HG02759 (cell line): ENCODE measurements at regions not wholly inside any gene's neighbourhood (a gene's known extent, or its start where the extent isn't known, plus 50 kb on each side); places are given as distances from the start of the nearest gene placed in this dataset.
"Not testable (repeated sequence)": the region's sequence is repeated elsewhere in the genome, so short reads cannot be mapped to it uniquely, and the experiment has no call there.

ENCODE experiments used
- ATAC-seq: cut with Tn5 transposase; IDR thresholded peaks from one replicate; pipeline ENCODE4 v1.9.1; 2021; ENCODE audit warnings: mild to moderate bottlenecking, moderate library complexity; ENCODE audit not compliant: unreplicated experiment

DNA sequence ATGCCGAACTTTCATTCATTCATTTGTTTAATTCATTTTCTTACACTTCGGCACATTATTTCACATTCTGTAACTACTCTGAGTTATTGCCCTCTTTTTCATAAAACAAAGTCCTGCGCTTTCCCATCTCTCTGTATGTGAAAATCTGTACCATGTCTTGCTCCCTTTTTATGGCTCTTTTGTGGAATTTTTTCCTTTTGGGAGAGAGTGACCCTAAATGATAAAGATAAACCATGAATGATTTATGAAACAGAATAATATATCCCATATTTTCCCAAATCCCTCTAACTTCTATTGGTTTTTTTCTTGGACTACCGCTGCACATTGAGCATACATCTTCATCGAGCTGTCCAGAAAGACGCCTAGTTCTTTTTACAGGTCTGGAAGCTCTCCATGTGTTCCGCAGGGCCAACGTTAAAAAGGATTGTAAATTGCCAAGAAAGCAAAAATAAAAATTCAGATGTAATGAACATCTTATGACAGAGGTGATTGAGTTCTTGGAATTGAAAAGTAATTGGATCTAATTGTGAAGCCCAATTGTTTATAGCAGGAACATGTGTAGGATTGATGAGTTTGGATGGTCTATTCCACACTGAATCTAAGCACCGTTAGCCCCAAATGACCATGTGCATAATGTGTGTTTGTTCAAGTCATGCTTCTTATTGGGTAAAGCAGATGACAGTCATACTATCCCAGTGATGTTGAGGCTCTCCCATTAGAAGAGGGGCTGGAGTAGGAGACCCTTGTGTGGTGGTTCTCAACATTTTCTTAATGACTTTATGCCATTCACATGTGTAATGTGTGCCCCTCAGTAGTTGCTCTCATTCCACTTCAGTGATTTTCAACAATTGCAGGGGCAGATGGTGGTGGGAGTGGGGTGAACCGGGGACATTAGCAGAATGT lies 378.9 kb downstream of the DLEU7 start:
- no peak for ATAC-seq

DNA sequence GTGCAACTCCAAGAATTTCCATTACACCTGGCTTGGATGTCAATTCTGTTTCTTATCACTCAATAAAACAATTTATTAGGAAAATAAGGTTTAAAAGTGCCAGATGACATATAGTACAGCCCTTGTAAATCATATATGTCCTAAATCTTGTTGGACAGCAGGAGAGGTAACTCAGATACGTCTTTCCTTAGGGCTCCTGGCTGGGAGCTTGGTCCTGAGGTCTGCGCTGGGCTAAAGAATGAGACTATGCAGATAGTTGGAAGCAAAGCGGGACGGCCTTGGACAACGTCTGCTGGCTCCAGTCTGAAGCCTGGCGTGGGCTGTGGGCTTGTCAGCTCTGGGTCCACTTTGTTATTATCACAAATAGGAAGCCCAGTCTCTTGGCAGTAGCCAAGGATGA lies 377.0 kb downstream of the DLEU7 start:
- no peak for ATAC-seq

DNA sequence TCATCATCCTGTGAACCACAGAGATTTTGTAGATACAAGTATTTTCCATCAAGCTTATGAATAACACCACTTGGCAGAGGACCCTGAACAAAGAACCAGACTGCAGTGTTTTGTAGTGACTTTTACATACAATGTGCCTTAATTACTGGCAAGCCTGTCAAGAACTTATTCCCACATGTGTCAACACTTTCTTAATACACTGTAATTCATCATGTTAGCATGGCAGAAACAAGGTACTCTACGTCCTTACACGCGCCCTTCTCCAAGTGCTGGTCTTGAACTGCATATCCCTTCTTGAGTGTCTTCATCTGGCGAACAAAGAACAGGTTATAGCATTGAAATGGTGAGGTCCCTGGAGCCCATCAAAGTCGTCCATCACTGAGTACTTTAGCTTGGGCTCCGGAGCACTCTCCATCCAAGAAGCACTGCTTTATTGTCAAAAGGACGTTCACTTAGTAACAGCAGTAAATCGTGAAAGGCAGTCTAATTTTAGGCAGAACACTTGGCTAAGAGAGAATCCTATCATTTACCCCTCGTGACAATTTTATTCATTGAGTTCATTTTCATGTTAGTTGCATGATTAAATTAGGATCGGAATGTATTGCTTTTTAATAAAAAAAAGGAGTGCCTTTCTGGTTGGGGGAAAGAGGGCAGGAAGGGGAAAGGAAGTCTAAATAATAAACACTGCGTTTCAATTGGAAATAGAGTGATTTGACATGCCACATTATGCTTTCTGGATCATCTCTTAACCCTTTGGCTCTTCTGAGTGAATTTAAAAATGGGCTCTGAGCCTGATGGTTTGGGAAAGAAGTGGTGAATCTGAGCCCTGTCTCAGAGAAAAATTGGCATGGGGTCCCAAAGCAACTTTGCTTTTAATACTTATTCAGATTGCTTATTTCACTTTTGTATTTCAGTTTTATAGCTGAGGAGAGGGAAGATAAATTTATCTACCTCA lies 376.1 kb downstream of the DLEU7 start:
- no peak for ATAC-seq

DNA sequence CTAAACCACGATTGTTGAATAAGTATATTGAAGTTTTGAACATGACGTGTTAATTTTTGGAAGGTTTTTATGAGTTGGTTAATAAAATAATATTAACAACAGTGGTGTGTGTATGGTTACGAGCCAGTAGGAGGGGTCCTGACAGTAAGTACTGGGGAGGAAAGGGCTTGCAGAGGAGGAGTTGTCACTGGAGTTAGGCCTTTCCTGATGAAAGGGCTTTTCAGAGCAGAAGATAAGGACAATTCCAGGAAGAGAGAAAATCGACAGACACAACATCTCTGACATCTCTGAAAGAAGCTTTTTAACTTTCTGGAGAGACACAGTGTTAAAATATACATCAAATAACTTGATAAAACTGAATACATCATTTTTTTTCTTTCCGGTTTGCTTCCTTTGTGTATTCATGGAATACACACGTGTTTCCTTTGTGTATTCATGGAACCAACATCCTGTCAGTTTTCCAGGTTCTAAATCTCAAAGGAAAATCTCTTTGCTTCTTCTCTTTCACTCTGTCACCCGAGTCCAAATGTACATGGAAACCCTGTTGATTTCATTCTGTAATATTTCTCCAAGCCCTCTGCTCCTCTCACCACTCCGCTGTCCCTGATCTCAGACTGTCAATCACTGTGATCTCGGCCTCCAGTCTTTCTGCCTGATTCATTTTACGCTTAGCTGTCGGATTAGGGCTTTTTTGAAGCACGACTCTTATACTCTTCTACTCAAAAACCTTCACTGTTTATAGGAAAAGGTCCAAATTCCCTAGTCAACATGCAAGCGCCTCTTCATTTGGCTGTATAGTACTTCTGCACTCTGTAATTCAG lies 374.4 kb downstream of the DLEU7 start:
- no peak for ATAC-seq

DNA sequence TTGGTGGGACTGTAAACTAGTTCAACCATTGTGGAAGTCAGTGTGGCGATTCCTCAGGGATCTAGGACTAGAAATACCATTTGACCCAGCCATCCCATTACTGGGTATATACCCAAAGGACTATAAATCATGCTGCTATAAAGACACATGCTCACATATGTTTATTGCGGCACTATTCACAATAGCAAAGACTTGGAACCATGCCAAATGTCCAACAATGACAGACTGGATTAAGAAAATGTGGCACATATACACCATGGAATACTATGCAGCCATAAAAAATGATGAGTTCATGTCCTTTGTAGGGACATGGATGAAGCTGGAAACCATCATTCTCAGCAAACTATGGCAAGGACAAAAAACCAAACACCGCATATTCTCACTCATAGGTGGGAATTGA lies 370.4 kb downstream of the DLEU7 start:
- ATAC-seq: not testable (repeated sequence)

DNA sequence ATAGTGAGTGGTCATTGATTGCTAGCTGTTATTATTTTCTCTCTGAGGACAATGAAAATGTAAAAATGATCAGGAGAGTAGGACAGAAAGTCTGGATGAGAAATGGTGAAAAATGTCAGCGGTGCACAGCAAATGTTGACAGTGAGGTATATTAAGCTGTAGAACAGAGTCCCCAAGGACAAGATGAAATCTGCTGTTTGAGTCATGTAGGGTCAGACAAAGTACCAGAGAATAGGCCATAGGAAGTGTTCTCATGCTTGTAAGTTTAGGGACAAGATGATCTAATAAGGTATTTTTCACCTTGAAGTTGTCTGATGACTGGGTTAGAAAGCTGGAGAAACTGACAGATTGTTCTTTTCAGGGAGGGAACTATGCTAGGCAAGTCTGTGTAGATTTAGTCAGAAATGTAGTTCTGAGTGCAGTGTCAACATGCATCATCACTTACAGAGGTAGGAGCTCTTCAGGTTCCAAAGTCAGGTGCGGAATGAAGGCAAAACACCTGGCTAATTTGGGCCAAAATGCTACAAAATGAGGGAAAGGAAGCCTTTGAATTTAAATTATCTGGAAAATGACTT lies 369.3 kb downstream of the DLEU7 start:
- ATAC-seq: no peak

DNA sequence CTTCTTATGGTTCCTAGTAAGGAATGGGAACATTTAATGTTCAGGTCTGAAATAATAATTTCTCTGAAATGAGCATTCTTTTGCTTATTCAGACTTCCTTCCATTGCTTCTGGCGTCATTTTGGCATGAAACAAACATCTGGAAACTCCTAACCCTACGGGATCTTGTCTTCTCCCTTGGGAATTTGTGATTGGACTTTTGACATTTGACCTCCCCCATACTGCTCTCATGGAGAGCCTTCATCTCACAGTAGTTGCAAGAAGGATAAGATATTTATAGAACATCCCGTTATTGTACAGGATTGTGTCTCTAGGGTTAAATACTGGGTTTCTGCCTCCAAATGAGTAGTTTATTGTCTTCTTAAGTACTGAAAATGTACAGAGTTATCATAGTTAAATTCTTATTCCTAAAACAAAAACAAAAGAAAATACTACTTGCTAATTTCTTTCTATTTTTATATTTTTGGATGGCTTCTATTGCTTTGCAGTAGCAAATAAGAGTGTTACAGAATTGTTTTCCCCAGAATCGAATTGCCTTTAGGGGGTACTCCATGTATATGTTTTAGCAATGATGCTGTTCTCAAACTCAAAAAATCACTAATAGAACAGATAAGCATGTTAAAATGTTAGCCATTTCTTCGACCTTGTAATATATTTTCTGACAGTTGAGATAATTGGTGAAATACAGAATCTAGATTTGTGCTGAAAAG lies 366.8 kb downstream of the DLEU7 start:
- ATAC-seq: no peak

DNA sequence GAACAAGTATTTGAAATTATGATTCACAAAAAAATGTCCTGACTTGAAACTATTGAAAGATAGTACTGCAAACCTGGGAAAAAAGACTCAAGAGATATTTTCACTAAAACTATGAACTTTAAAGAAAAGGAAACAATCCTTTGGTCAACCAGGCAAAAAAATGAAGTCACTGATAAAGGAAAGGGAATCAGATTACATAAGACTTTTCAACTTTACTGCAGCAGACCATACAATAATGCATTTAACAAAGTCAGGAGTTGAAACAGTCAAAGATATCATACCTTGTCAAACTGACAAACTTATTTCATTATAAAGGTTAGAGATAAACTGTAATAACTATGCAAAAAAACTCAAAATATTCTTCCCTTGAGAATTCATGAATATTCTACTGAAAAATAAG lies 361.6 kb downstream of the DLEU7 start:
- no peak for ATAC-seq

DNA sequence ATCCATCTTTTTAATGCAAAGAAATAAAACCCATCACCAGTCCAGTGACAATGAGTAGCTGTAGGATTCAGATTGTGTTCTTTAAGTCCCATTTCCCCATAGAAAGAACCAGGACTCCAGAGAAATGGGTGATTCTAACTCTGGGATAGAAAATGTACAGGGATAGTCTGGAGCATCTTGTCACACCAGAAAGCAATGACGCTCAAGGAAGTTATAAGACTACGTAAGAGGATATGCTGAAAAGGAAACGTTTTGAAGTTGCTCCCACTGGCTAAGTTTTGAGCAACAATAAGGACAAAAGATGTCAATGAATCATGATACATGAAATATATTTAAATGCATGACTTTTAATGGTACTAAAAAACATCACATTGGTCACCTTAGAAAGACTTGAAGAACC lies 360.1 kb downstream of the DLEU7 start:
- ATAC-seq: no peak

DNA sequence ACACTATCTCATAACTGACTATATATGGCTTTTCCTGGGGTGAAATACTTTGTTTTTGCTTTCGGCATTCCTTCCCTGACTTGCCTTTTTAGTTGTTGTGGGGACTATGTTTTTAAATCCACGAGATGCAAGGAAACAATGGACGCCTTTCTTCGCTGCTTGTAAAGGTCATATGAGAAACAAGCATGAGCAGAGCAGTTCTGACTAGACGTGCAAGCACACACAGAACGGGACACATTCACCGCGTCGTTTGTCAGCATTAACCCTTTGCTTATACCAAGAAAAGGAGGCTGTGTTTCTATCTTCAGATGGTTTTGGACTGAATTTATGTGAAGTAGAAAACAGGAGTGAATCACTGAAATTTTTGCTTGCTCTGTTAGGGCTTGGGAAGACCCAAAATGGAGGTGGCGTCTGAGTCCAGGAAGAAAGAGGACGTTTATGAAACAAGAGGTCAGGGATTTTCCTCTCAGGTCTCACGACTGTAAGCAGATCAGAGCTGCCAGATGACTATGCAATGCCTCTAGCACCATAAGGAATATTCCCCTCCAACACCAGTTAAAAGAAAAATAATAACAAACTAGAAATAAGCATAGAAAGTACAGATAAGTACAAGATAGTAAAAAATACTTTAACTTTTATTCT lies 358.9 kb downstream of the DLEU7 start:
- no peak for ATAC-seq

DNA sequence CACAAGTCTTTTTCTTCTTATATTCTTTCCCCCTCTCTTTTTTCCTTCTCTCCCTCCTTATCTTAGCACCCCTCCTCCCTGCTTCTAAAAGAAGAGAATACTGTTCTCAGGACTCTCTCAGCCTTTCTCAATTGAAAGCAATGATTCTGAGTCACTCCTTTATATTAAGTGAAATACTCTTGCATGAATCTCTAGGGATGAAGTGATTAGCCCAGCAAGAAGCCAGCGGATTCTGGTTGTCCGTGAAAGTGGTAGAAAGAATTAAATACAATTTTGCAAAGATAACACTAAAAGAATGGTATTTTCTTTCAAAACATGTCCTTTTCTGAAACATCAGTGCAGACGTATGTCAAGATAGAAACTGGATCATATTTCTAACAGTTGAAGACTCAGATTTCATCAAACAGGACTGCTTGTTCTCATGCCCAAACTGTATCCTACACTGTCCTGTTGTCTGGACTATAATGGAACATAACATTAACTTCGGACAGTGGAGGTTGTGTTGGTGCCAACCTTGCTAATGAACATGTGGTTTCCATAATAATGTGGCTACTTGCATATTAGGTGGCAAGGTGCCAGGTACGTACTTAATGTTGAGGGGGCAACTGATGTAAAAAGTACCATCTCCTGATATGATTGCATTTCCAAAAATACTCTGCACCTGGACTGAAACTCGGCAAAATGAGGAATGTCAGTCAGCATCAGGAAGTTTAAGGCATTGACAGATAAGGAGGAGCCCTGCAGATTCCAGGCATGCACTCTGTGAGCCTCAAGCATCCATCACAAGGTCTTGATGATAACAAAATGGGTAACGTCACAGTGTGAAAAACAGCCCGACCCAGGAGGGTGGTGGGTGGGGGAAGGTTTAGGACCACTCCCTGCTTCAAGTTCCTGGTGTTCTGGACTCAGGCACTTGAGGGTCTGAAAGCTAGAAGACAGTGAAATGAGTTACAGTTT lies 357.2 kb downstream of the DLEU7 start:
- no peak for ATAC-seq

DNA sequence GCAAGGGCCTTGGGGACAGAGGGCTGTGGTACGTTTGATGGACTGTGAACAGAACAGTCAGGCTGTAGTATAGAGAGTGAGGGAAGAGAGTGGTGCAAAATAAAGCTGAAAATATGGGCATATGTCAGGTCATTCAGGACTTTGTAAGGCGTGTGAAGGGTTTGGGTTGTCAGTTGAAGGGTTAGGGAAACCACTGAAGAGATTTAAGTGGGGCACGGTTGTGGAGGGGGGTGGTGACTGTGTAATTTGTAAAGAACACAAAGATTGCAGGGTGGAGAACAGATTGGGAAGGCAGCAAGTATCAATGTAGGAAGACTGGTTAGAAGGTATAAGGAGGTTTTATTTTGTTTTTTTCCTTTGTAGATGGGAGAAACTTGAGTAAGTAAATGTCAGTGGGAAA lies 349.8 kb downstream of the DLEU7 start:
- no peak for ATAC-seq

DNA sequence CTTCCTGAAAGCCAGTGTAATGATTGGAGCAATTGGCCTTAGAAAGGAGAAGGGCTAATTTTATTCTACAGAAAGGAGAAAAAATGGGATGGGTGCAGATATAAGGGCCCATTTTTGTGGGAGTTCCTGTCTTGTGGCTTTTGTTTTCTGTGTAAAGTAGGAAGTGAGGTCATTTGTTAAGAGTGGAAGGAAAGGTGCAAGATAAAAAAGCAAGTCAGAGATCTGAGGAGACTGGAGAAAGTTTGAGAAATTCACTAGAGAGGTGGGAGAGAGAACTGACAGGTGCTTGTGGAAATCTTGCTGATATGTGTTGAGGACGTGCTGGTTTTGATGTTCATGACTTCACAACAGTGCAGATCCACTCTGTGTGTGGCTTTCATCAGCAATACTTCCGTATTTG lies 349.4 kb downstream of the DLEU7 start:
- no peak for ATAC-seq

DNA sequence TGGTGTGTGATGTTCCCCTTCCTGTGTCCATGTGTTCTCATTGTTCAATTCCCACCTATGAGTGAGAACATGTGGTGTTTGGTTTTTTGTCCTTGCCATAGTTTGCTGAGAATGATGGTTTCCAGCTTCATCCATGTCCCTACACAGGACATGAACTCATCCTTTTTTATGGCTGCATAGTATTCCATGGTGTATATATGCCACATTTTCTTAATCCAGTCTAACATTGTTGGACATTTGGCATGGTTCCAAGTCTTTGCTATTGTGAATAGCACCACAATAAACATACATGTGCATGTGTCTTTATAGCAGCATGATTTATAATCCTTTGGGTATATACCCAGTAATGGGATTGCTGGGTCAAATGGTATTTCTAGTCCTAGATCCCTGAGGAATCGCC lies 340.3 kb downstream of the DLEU7 start:
- not testable (repeated sequence) for ATAC-seq

DNA sequence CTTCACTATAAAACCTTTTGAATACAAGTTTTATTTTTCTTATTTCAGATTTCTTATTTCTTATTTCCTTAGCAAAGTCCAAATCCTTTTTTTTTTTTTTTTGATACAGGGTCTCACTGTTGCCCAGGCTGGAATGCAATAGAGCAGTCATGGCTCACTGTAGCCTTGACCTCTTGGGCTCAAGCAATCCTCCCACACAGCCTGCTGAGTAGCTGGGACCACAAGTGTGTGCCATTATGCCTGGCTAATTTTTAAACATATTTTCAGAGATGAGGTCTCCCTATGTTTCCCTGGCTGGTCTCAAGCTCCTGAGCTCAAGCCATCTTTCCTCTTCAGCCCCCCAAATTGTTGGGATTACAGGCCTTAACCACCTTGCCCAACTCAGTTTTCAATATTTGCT lies 334.3 kb downstream of the DLEU7 start:
- no peak for ATAC-seq

DNA sequence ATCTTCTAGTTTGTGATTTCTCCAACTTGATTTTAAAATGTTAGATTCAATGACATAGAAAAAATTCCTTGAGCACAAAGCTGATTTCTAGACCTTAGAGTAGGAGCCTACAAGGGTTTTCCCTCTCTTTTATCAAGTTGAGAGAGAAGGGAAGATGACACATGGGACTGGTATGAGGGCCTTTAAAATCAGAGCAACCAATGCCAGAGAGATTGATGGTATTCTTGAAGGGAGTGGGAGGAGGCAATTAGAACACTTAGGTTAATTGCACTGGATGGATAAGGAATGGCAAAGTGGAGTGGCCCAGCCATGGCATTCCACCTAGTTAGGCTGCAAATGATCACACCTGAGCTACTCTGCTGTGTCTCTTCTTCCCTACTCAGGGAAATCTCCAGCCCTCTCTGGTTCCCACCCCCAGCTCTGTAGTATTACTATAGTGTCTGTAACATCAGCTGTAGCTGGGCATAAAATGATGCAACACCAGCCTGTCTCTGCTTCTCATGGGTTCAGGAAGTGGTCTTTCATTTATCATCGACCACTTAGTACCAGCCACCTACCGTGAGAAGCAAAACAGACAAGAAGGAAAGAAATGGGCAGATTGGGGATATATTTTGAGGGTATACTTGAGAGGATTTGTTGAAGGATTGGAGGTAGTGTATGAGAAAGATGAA lies 333.6 kb downstream of the DLEU7 start:
- no peak for ATAC-seq

DNA sequence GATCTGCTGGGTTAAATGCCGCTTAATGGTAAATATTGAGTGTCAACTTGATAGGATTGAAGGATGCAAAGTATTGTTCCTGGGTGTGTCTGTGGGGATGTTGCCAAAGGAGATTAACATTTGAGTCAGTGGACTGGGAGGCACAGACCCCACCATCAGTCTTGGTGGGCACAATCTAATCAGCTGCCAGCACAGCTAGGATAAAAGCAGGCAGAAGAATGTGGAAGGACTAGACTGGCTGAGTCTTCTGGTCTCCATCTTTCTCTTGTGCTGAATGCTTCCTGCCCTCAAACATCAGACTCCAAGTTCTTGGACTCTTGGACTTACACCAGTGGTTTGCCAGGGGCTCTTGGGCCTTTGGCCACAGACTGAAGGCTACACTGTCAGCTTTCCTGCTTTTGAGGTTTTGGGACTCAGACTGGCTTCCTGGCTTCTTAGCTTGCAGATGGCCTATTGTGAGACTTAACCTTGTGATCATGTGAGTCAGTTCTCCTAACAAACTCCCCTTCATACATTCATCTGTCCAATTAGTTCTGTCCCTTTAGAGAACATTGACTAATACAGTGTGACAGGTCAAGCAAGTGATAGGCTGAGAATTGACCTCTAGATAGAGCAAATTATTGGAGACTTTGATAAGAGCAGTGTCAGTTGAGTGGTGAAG lies 332.5 kb downstream of the DLEU7 start:
- ATAC-seq: not testable (repeated sequence)
